HFFc6 (cell line): ENCODE measurements at regions not wholly inside any gene's neighbourhood (a gene's known extent, or its start where the extent isn't known, plus 50 kb on each side); places are given as distances from the start of the nearest gene placed in this dataset.

Experiments used
- DNase-seq: peaks from one replicate; pipeline ENCODE4 v3.0.0-alpha.2; 2018
- H3K27ac Mint-ChIP-seq: 2 replicates; pipeline ENCODE4 v1.8.0; 2020; ENCODE audit warnings: mild to moderate bottlenecking, mixed read lengths
- H3K27me3 Mint-ChIP-seq: 2 replicates; pipeline ENCODE4 v1.8.0; 2021; ENCODE audit warnings: mild to moderate bottlenecking, moderate library complexity, mixed read lengths; ENCODE audit not compliant: insufficient read depth
- H3K36me3 Mint-ChIP-seq: 2 replicates; pipeline ENCODE4 v1.8.0; 2021; ENCODE audit warnings: low read depth, mixed read lengths
- H3K4me1 Mint-ChIP-seq: 2 replicates; pipeline ENCODE4 v1.8.0; 2020; ENCODE audit warnings: low read depth, mixed read lengths
- H3K4me3 Mint-ChIP-seq: 2 replicates; pipeline ENCODE4 v1.8.0; 2020; ENCODE audit warnings: mild to moderate bottlenecking, moderate library complexity, mixed read lengths
- H3K9me3 Mint-ChIP-seq: 2 replicates; pipeline ENCODE4 v1.8.0; 2020; ENCODE audit warnings: mild to moderate bottlenecking, mixed read lengths
- CTCF ChIP-seq: fragments of 200-600 bp; sonication (generic); IDR thresholded peaks from 2 replicates; pipeline ENCODE4 v1.5.0; 2021; ENCODE audit warnings: antibody characterized with exemption, mild to moderate bottlenecking

DNA sequence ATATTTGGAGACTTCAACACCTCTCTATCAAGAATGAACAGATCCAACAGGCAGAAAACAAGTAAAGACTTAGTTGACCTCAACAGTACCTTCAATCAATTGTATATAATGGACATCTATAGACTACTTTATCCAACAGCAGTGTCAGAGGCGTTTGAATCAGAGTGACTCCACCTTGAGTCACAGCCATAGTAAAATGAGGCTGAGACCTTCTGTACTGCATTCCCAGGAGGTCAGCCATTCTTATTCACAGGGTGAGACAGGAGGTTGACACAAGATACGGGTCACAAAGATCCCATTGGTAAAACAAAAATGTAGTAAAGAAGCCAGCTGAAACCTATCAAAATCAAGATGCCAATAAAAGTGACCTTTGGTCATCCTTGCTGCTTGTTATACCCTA, 299.8 kb downstream of the CNTN3 start:
- Mint-ChIP-seq H3K27ac (peak overlapping the region; percentile 23; the same call in 1 of the 2 replicates), H3K27me3 (no peaks in the 10 kb centered on the region), H3K4me1 (peaks cover 19% of the 10 kb centered on the region), H3K4me3 (no peak overlapping the region), H3K9me3 (peaks cover 15% of the 10 kb centered on the region; the same call in 1 of the 2 replicates), H3K36me3 (peaks cover 15% of the 10 kb centered on the region)
- no peak for TF ChIP-seq CTCF
- DNase-seq: peak; percentile 23

DNA sequence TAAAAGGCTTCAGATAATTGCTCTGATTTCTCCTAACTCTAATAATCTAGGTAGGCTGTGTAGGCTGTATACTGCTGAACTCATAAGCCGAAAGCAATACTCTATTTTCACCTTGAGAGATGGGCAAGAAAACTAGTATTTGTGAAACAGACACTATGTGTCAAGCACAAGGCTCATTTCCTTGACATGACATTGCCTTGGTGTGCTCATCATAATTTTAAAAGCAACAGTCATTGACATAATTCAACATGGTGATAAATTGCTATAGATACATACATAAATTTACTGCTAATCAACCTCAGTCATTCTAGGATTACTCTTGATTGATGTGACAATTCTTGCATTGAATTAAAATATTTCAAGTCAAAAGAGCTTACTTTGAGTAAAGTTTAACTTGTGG, 304.7 kb downstream of the CNTN3 start:
- Mint-ChIP-seq H3K4me1 (peaks cover 6% of the 10 kb centered on the region), H3K36me3 (no peaks in the 10 kb centered on the region), H3K9me3 (no peaks in the 10 kb centered on the region; the same call in 1 of the 2 replicates), H3K27ac (no peak overlapping the region), H3K4me3 (no peak overlapping the region), H3K27me3 (no peaks in the 10 kb centered on the region)
- no peak for TF ChIP-seq CTCF
- no peak for DNase-seq

DNA sequence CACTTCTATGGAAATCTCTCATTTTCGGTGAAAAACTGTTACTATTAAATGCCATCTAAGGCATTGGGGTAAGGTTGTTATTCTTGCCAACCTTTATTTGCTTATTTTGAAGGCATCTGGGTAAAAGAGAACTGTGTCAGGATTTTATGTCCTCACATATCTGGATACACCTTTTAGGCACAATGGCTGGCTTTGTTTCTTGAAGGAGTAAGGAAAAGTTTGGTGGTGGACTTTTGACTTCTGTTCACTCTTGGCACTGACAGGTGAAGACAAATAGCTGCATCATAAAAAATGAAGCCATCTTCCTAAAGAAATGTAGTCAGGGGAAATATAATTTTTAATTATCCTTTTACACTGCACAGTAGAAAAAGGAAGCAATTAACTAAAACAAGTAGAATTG, 310.0 kb downstream of the CNTN3 start:
- H3K9me3 Mint-ChIP-seq: no peaks in the 10 kb centered on the region
- peaks cover 10% of the 10 kb centered on the region for H3K4me1 Mint-ChIP-seq
- DNase-seq: no peak
- no peak for TF ChIP-seq CTCF
- no peaks in the 10 kb centered on the region for H3K27me3 Mint-ChIP-seq
- no peak overlapping the region for H3K27ac Mint-ChIP-seq
- H3K36me3 Mint-ChIP-seq: peaks cover 10% of the 10 kb centered on the region; the same call in 1 of the 2 replicates
- no peak overlapping the region for H3K4me3 Mint-ChIP-seq

DNA sequence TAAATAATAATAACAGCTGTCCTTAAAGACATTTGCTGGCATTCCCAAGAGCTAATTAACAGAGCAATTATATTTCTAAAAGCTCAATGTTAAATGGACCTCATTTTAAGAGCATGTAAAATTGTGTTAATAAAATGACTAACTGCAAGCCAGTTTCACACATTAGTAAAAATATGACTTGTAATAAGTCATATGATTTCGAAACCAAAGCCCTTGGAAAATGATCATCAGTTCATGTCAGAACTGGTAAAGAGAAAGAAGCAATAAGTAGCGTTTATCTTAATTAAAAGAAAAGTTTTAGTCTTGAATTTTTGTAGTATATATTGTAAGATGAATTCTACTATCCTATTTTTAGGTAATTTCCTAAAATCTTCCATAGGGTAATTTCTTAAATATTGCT, 310.7 kb downstream of the CNTN3 start:
- H3K36me3 Mint-ChIP-seq: peaks cover 10% of the 10 kb centered on the region; the same call in 1 of the 2 replicates
- DNase-seq: no peak
- H3K27me3 Mint-ChIP-seq: no peaks in the 10 kb centered on the region
- peaks cover 10% of the 10 kb centered on the region for H3K4me1 Mint-ChIP-seq
- H3K4me3 Mint-ChIP-seq: no peak overlapping the region
- no peaks in the 10 kb centered on the region for H3K9me3 Mint-ChIP-seq
- no peak for TF ChIP-seq CTCF
- no peak overlapping the region for H3K27ac Mint-ChIP-seq

GRCh38 chr3:74302969-74303368, 311.5 kb downstream of the CNTN3 start:
- H3K4me3 Mint-ChIP-seq: no peak overlapping the region
- H3K27me3 Mint-ChIP-seq: no peaks in the 10 kb centered on the region
- peaks cover 10% of the 10 kb centered on the region for H3K4me1 Mint-ChIP-seq
- H3K36me3 Mint-ChIP-seq: peaks cover 13% of the 10 kb centered on the region; the same call in 1 of the 2 replicates
- no peak for TF ChIP-seq CTCF
- H3K27ac Mint-ChIP-seq: no peak overlapping the region
- H3K9me3 Mint-ChIP-seq: no peaks in the 10 kb centered on the region
- no peak for DNase-seq

- TF ChIP-seq CTCF: no peak
- Mint-ChIP-seq H3K27me3 (no peaks in the 10 kb centered on the region), H3K36me3 (peaks cover 15% of the 10 kb centered on the region; the same call in 1 of the 2 replicates), H3K4me3 (no peak overlapping the region), H3K27ac (no peak overlapping the region), H3K4me1 (peaks cover 10% of the 10 kb centered on the region), H3K9me3 (no peaks in the 10 kb centered on the region)
- no peak for DNase-seq
These were observed 312.2 kb downstream of the CNTN3 start for GRCh38 chr3:74302281-74302680.
